ENCODE measurements at regions not wholly inside any gene's neighbourhood (a gene's known extent, or its start where the extent isn't known, plus 50 kb on each side); places are given as distances from the start of the nearest gene placed in this dataset.

DNA sequence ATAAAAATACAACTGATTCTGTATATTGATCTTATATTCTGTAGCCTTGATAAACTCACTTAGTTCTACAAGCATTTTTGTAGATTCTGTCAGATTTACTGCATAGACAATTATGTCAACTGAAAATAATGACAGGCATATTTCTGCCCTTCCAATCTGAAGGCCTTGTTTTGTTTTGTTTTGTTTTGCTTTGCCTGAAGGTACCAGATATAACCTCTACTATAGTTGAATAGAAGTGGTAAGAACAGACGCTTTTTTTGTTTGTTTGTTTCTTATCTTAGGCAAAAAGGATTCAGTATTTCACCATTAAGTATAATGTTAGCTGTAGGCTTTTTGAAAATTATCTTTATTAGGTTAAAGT lies 64.6 kb upstream of the RSPO3 start:
- no peaks in the 10 kb centered on the region for H4K20me1 ChIP-seq (ENCODE audit: insufficient read depth, low read length, poor library complexity, severe bottlenecking)
- no peaks in the 10 kb centered on the region for H3K27me3 ChIP-seq (ENCODE audit: insufficient read depth, low read length, poor library complexity, severe bottlenecking)
- H3K9ac ChIP-seq (ENCODE audit: low read depth, low read length, poor library complexity, severe bottlenecking) = no peak overlapping the region
- H3K79me2 ChIP-seq (ENCODE audit: insufficient read depth, low read length) = no peaks in the 10 kb centered on the region
- peaks cover 20% of the 10 kb centered on the region for H3K4me1 ChIP-seq (ENCODE audit: insufficient read depth, low read length, poor library complexity, severe bottlenecking)
- no peaks in the 10 kb centered on the region for H3K36me3 ChIP-seq (ENCODE audit: insufficient read depth, low read length)
- H2AFZ ChIP-seq (ENCODE audit: low read length) = no peak overlapping the region
- no peaks in the 10 kb centered on the region for H3K9me3 ChIP-seq (ENCODE audit: insufficient read depth, low read depth, low read length)
- H3K9me2 ChIP-seq (replicated peaks; ENCODE audit: low read depth, low read length) = no peaks in the 10 kb centered on the region
- no peak overlapping the region for H3K4me2 ChIP-seq (ENCODE audit: low read depth, low read length, poor library complexity, severe bottlenecking)
- H3F3A ChIP-seq (ENCODE audit: low read depth) = no peaks in the 10 kb centered on the region
- no peak overlapping the region for H3K4me3 ChIP-seq (ENCODE audit: low read length, poor library complexity, severe bottlenecking)
- TF ChIP-seq, protein P1, sequence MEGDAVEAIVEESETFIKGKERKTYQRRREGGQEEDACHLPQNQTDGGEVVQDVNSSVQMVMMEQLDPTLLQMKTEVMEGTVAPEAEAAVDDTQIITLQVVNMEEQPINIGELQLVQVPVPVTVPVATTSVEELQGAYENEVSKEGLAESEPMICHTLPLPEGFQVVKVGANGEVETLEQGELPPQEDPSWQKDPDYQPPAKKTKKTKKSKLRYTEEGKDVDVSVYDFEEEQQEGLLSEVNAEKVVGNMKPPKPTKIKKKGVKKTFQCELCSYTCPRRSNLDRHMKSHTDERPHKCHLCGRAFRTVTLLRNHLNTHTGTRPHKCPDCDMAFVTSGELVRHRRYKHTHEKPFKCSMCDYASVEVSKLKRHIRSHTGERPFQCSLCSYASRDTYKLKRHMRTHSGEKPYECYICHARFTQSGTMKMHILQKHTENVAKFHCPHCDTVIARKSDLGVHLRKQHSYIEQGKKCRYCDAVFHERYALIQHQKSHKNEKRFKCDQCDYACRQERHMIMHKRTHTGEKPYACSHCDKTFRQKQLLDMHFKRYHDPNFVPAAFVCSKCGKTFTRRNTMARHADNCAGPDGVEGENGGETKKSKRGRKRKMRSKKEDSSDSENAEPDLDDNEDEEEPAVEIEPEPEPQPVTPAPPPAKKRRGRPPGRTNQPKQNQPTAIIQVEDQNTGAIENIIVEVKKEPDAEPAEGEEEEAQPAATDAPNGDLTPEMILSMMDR (conservative IDR thresholded peaks at IDR 0.05; ENCODE audit: low read length) = no peak
- no peak for TF ChIP-seq EZH2phosphoT487 (IDR thresholded peaks at IDR 0.05; ENCODE audit: borderline replicate concordance)

DNA sequence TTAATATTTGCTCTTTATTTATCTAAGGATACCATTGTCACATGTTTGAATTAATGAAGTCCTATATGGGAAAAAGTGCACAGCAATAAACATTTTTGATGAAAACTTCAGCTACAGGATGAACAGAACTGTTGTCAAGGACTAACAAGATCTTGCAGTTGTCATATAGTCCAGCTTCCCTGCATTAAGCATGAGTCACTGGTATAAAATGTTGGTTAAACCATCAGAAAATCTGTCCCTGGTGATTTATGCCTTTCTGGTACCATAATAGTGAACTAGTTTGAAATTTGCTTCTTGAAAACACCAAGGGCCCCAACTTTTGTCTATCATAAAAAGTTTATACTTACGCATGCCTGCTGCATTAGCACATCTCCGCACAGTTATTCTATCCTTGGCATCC lies 60.4 kb upstream of the RSPO3 start:
- H3K9me3 ChIP-seq (ENCODE audit: insufficient read depth, low read depth, low read length) = no peaks in the 10 kb centered on the region
- H3K79me2 ChIP-seq (ENCODE audit: insufficient read depth, low read length) = no peaks in the 10 kb centered on the region
- H2AFZ ChIP-seq (ENCODE audit: low read length) = no peak overlapping the region
- H3K4me2 ChIP-seq (ENCODE audit: low read depth, low read length, poor library complexity, severe bottlenecking) = no peak overlapping the region
- no peak for TF ChIP-seq EZH2phosphoT487 (IDR thresholded peaks at IDR 0.05; ENCODE audit: borderline replicate concordance)
- TF ChIP-seq, protein P1 (conservative IDR thresholded peaks at IDR 0.05; ENCODE audit: low read length) = no peak
- no peaks in the 10 kb centered on the region for H3K27me3 ChIP-seq (ENCODE audit: insufficient read depth, low read length, poor library complexity, severe bottlenecking)
- H3K4me1 ChIP-seq (ENCODE audit: insufficient read depth, low read length, poor library complexity, severe bottlenecking) = peaks cover 5% of the 10 kb centered on the region
- no peak overlapping the region for H3K9ac ChIP-seq (ENCODE audit: low read depth, low read length, poor library complexity, severe bottlenecking)
- no peak overlapping the region for H3K4me3 ChIP-seq (ENCODE audit: low read length, poor library complexity, severe bottlenecking)
- H4K20me1 ChIP-seq (ENCODE audit: insufficient read depth, low read length, poor library complexity, severe bottlenecking) = no peaks in the 10 kb centered on the region
- H3F3A ChIP-seq (ENCODE audit: low read depth) = no peaks in the 10 kb centered on the region
- H3K36me3 ChIP-seq (ENCODE audit: insufficient read depth, low read length) = no peaks in the 10 kb centered on the region
- no peaks in the 10 kb centered on the region for H3K9me2 ChIP-seq (replicated peaks; ENCODE audit: low read depth, low read length)

DNA sequence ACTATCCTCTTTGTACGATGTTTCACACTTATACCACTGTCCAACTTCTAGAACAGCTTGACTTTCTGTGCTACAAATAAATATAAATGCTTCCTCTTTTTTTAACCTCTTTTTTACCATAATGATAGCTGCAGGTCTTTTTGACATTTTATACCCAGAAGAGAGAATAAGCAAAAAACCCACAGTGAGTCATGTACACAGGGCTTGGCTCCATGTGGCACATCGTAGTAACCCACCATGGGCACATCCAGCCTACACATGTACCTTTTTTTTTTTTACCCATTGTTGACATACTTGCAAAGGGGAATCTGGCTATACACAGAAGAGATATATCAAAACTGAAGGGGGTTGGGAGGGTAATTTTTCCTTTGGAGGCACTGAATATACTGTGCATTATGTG lies 59.5 kb upstream of the RSPO3 start:
- no peaks in the 10 kb centered on the region for H3K9me3 ChIP-seq (ENCODE audit: insufficient read depth, low read depth, low read length)
- TF ChIP-seq EZH2phosphoT487 (IDR thresholded peaks at IDR 0.05; ENCODE audit: borderline replicate concordance) = no peak
- TF ChIP-seq, protein P1 (conservative IDR thresholded peaks at IDR 0.05; ENCODE audit: low read length) = no peak

More for the DNA sequence above, 59.5 kb upstream of the RSPO3 start:
- H3K4me3 ChIP-seq (ENCODE audit: low read length, poor library complexity, severe bottlenecking) = no peak overlapping the region
- H2AFZ ChIP-seq (ENCODE audit: low read length) = no peak overlapping the region
- H3K36me3 ChIP-seq (ENCODE audit: insufficient read depth, low read length) = no peaks in the 10 kb centered on the region
- no peaks in the 10 kb centered on the region for H3K4me1 ChIP-seq (ENCODE audit: insufficient read depth, low read length, poor library complexity, severe bottlenecking)
- no peaks in the 10 kb centered on the region for H3K27me3 ChIP-seq (ENCODE audit: insufficient read depth, low read length, poor library complexity, severe bottlenecking)
- H3K79me2 ChIP-seq (ENCODE audit: insufficient read depth, low read length) = no peaks in the 10 kb centered on the region
- no peak overlapping the region for H3K9ac ChIP-seq (ENCODE audit: low read depth, low read length, poor library complexity, severe bottlenecking)
- no peak overlapping the region for H3K4me2 ChIP-seq (ENCODE audit: low read depth, low read length, poor library complexity, severe bottlenecking)
- no peaks in the 10 kb centered on the region for H3K9me2 ChIP-seq (replicated peaks; ENCODE audit: low read depth, low read length)
- H3F3A ChIP-seq (ENCODE audit: low read depth) = no peaks in the 10 kb centered on the region
- H4K20me1 ChIP-seq (ENCODE audit: insufficient read depth, low read length, poor library complexity, severe bottlenecking) = no peaks in the 10 kb centered on the region
